GM19328 (cell line): ENCODE measurements at regions not wholly inside any gene's neighbourhood (a gene's known extent, or its start where the extent isn't known, plus 50 kb on each side); places are given as distances from the start of the nearest gene placed in this dataset.

ENCODE experiments used
- ATAC-seq: cut with Tn5 transposase; IDR thresholded peaks from one replicate; pipeline ENCODE4 v1.9.1; 2021; ENCODE audit warnings: mild to moderate bottlenecking, moderate library complexity; ENCODE audit not compliant: unreplicated experiment

DNA sequence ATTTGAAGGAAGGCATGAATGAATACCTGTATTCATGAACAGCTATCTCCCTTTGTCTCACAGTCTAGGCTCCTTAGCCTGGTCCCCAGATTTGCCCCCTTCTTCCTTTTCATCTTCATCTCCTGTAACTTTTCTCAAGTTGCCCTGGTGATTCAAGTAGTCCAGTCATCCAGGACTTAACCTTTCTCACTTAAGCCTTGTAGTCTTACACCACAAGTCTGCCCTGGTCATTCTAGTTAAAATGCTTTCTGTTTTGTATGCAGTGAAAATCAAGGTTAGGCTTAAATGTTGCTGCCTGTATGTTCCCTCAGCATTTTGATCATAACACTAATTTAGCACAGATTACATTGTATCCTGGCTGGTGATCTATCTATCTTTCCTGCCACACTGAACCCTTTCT is 58.5 kb upstream of the SLC7A11 start:
- no peak for ATAC-seq

DNA sequence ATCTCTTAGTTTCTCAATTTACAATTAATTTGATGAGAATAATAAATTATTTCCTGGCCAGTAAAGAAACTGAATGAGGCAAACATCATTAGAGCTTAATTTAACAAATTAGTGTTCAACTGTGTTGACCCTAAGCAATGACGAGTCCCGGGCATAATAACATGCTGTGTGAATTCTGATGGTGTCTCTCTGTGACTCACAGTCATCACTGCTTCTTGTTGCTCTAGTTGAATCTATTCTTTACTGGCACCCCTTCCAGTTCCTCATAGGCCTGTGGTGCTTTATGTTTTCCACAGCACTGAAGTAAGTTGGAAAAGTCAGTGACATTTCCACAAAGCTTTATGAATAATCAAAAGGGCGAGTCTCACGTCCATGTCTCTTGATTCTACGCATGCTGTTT is 57.7 kb upstream of the SLC7A11 start:
- ATAC-seq, result no peak

DNA sequence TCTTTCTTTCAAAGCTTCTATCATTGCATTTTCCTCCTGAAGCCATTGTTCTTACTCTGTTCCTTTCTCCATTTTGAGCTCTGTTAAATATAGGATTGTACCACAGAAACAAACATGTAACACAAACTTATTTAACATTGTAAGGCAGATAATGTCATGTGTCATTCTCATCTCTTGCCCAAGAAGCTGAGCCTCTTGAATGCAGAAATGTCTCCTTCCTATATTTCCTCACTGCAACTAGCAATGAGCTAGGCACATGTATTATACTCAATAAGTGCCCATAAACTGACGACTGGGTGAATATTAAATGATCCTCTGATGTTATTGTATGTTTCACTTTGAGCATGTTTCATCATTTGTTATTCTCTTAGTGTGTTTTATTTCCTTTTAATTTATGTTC is 56.7 kb upstream of the SLC7A11 start:
- no peak for ATAC-seq

- ATAC-seq, result no peak
Observed at GRCh38 chr4:138298431-138298830, 56.3 kb upstream of the SLC7A11 start.

DNA sequence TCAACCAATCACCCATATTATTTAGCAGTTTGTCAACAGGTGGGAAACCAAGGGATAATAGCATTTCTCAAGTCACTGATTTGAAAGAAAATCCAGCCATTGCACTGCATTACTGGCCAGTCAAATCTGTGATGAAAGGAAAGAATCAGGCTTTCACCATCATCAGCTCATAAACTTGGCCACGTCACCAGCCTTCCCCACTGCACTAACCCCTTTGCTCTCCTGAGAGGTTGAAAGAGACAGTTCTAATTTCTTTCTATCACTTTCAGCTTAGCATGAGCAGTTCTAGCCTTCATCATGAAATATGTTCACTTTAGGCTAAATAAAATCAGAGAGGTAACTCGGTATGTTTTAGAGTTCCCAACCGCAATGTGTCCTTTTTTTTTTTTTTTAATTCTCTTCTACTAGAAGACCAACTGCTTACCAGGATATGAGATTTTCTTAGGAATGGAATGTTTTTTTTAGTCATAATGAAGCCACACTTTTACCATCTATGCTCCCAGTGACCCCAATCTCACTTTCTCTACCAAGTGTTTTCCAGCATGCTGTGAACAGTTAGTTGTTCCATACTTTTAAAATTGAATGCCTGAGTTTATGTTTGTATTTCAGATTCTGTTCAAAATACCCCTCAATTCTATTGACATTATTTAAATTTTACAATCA is 55.7 kb upstream of the SLC7A11 start:
- ATAC-seq, result no peak

- no peak for ATAC-seq
Observed at GRCh38 chr4:138292321-138292720, 50.2 kb upstream of the SLC7A11 start.
